Lung microvascular endothelial cell (primary cell): ENCODE measurements at regions not wholly inside any gene's neighbourhood (a gene's known extent, or its start where the extent isn't known, plus 50 kb on each side); places are given as distances from the start of the nearest gene placed in this dataset.

ENCODE experiments used
- DNase-seq, 2 donors: peaks; one replicate each; pipeline versions ENCODE4 v3.0.0 to v3.0.0-alpha.2; 2010; ENCODE audit warnings: low read depth in 2 of 2

DNA sequence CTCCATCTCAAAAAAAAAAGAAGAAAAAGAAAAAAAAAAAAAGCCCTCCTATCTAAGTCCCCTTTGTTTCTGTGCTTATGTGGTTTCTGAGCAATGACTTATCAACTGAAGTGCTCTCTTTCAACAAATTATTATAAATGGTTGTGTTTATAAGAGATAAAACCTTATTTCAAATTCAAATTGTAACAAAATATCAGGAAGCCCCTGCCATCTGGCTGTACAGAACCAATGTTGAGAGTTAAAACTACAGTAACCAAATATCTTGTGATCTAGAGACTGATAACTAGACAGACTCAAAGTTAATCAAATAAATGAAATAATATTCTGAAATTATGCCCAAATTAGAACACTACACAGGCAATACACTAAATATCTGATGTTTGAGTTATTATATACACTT lies 143.0 kb upstream of the CPNE8 start:
- DNase-seq = no peak

- no peak for DNase-seq
These were observed 142.3 kb upstream of the CPNE8 start for GRCh38 chr12:39047539-39048262.

DNA sequence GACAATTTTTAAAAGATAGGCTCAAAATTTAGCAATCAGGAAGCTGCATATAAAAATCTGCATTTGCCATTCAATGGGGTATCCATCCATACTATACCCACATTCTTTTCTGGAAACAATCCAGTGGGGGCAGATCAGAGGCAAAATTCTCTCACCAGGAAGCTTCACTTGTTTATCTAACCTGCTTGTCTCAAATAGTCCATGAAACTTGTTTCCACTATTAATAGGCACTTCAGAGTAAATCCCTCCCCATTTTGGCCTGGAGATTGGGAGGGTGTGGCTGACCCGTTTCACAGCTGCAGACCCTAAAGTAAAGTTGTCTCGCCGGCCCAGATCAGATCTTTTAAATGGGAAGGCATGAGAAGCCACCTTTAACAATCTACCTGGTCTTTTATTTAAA lies 139.4 kb upstream of the CPNE8 start:
- DNase-seq = no peak

DNA sequence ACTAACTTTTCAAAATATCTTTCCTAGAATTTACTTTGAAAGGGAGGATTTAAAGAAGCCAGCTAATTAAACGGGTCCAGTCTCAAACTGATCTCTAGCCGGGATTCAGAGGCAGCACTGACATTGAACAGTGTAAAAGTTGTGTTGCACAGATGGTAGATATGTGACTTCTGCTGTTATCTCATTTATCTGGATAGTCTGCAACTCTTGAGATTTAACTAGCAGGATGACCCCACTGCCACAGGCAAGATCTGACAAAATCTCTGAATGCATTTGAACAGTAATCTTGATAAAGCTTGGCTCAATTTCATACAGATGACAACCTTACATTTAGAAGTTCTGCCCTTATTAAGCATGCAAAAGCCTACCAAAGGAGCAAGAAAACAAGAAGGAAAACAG lies 138.0 kb upstream of the CPNE8 start:
- no peak for DNase-seq

GRCh38 chr12:39040275-39040674 lies 134.9 kb upstream of the CPNE8 start:
- DNase-seq = no peak

DNA sequence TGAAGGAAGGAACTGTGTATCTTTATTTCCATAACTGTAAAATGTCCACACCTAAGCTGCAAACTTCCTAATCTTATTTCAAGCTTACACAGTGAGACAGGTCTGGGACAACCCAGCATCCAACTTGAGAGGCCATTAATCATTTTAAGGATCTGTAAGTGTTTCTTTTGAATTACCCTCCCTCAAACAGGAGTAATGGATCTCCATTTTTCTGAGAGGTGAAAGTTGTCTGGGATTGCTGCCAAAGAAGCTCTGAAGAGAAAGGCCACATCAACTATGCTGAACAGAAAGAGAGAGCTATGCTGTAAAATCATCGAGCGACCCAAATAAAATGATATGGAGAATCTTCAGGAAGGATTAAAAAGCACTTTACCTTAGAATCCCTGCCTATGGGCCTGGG lies 131.7 kb upstream of the CPNE8 start:
- DNase-seq = no peak

- no peak for DNase-seq
These were observed 130.7 kb upstream of the CPNE8 start for GRCh38 chr12:39036105-39036504.

DNA sequence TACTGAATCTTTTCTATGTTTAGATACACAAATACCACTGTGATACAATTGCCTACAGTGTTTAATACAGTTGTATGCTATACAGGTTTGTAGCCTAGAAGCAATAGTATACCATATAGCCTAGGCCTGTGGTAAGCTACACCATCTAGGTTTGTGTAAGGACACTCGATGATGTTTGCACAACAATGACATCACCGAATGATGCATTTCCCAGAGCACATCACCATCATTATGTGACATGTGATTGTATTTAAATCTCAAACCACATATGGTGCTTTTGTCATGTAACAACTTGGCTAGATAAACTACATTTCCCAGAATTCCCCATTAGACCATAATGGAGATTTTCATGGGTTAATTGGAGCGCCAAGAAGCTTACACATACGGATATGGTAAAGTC lies 128.4 kb upstream of the CPNE8 start:
- no peak for DNase-seq

GRCh38 chr12:39032448-39032847 lies 127.1 kb upstream of the CPNE8 start:
- no peak for DNase-seq

DNA sequence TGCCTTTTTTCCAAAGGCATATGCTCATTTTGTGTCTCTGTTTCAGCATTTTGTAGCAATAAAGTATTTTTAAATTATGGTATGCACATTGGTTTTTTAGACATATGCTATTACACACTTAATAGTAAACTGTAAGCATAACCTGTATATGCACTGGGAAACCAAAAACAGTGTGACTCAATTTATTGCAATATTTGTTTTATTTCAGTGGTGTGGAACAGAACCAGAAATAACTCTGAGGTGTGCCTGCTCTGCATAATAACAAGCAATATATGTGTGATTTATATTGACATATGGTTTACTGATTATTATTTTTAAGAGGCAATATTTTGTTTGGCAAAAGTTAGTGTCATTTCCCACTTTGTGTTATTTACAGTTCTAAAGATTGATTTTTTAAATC lies 126.6 kb upstream of the CPNE8 start:
- DNase-seq = no peak

GRCh38 chr12:39028382-39028781 lies 123.0 kb upstream of the CPNE8 start:
- DNase-seq = no peak

DNA sequence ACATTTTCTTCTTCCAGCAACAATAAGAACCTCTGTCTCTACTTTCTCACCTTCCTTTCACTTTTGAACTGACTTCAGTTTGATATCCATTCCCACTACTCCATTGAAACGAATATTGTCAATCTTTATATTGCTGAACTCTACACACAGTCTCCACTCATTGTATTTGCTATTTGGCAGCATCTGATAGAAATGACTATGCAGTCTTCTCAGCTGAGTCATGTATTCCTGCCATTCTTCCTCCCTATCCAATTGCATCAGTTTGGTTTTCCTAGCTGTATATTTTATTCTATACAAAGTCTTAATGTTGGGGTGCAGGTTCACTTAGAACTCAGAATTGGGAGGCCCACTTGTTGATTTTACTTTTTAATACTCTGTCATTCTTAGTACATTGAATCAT lies 107.5 kb upstream of the CPNE8 start:
- peak; percentile 1 to 4 for DNase-seq

- DNase-seq = no peak
These were observed 105.8 kb upstream of the CPNE8 start for GRCh38 chr12:39011166-39011565.

DNA sequence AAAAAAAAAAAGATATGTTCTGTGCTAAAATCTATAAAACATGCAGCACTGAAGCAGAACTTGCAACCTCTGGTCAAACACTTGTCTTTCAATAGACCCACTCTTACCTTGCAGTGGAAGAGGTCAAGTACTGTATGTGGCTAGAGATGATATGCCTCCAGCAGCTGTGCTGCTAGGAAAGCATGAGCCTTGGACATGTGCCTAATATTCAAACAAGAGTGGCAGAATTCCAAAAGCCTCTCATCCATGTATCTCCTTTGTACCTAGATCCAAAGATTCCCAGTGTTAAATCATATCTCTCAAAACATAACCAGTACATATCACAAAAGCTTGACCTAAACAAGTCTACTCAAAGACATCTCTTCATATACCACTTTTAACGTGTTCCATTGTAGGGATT lies 105.0 kb upstream of the CPNE8 start:
- DNase-seq = no peak

- no peak for DNase-seq
These were observed 102.2 kb upstream of the CPNE8 start for GRCh38 chr12:39007619-39008018.

DNA sequence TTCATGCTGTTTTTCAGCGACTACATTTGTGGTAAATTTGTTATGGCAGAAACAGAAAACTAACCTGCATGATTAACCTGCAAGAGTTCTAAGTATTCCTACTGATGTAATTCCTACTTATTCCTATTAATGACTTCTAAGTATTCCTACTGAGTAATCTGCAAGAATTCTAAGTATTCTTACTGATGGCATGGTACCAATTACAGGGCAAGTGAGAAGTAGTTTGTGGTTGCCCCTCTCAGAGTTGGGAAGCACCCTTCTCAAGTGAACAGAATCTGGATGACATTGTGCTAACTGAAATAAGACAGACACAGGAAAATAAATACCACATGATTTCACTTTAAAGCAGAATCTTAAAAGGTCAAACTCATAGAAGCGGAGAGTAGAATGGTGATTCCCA lies 100.9 kb upstream of the CPNE8 start:
- no peak for DNase-seq

DNA sequence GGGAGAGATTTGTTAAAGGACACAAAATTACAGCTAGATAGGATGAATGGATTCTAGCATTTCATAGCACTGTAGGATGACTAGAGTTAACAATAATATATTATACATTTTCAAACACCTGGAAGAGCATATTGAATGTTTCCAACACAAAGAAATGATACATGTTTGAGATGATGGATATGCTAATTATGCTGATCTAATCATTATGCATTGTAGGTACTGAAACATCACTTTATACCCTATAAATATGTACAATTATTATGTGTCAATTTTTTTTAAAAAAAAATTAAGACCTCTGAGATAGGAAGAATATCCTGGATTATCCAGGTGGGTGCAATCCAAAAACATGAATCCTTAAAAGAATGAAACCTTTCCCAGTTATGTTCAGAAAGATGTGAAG lies 100.3 kb upstream of the CPNE8 start:
- no peak for DNase-seq

- DNase-seq = peak in 1 of 2 donors; percentile 2
These were observed 98.3 kb upstream of the CPNE8 start for GRCh38 chr12:39003541-39004155.

DNA sequence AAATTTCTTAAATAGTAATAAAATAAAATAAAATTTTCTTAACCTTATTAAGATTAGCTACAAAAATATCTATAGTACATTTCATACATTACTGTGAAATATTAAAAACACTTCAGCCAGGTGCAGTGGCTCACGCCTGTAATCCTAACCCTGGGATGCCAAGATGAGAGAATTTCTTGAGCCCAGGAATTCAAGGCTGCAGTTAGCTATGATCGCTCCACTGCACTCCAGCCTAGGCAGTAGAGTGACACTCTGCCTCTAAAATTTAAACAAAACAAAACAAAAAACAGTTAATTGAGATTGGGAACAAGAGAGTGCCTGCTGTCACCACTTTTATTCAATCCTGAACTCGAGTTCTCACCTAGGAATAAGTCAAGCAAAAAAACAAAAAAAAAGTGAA lies 95.0 kb upstream of the CPNE8 start:
- no peak for DNase-seq

DNA sequence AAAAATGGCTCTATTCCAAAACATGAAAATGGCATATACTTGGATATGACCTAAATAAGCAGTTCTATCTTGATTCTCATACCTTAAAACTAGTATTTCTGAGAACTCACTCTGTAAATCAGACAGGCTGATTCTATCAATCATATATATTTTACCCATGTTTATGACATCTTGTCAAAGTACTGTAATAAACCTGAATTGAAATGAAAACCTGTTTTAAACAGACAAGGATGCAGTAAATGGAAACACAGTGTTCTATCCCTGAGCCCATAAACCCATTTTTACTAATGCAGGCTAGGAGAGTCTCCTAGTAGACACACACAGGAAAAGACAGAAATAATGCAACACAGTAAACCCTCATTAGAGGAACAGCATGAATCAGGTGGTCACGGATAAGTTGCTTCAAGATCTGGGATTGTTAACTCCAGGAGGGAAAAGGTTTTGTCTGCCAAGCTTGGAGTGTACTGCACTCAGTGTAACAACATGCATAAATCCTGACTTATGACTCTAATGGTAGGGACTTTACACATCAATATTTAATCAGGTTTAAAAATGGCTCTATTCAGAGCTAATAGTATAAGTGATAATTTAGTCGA lies 93.6 kb upstream of the CPNE8 start:
- DNase-seq = no peak

GRCh38 chr12:38995249-38995648 lies 89.9 kb upstream of the CPNE8 start:
- no peak for DNase-seq

- DNase-seq = no peak
These were observed 80.6 kb upstream of the CPNE8 start for GRCh38 chr12:38985961-38986360.

DNA sequence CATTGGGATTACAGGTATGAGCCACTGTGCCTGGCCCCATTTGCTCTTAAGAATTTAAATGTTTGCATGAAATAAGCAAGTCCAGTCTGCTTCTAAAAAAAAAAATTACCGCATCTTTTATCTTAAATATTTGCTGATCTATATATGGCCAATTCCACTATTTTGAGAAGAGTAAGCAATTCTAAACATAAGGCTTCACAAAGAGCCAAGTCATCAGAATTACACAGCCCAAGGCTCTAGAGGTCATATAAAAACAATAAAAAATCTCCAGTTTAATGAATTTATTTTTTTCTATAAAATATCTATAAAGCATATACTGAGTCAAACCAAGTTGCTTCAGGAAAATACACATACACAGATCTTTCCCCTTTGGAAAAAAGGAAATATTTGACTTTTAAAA lies 79.0 kb upstream of the CPNE8 start:
- DNase-seq = no peak
